K562 (cell line): ENCODE measurements at regions not wholly inside any gene's neighbourhood (a gene's known extent, or its start where the extent isn't known, plus 50 kb on each side); places are given as distances from the start of the nearest gene placed in this dataset.

Experiments
- ATAC-seq: fragments of 200-7000 bp; cut with Tn5 transposase; 3 replicates; pipeline ENCODE4 v1.9.1; 2020; ENCODE audit warnings: moderate library complexity
- BruUV-seq: library from RNA; stranded (reverse); fragments of 400-500 nt; replicated peaks from 2 replicates; lab custom pipeline; 2021; lab: Mats Ljungman, UMichigan
- CTCF ChIA-PET: fragments of 300-600 bp; formaldehyde crosslinking; extraction: SDS; loops from one replicate; lab custom pipeline; 2021; ENCODE audit warnings: low intra/inter-chr PET ratio; lab: Yijun Ruan, JAX
- POLR2A ChIA-PET: fragments of 300-600, 350-650 bp; sonication (Branson Sonifier 250); formaldehyde crosslinking; extraction: SDS; loops from one replicate; lab custom pipeline; 2021; ENCODE audit warnings: antibody characterized with exemption, inconsistent platforms; lab: Yijun Ruan, JAX
- DNase-seq, 4 experiments: peaks; one replicate each; pipeline versions ENCODE4 v3.0.0 to v3.0.0-alpha.2; 2011 to 2018; ENCODE audit warnings: low spot score in 3 of 4, mixed read lengths in 3 of 4; ENCODE audit errors: extremely low read depth in 1 of 4
- FAIRE-seq: peaks from 2 replicates; lab custom pipeline; 2011; peaks lifted over from hg19 to GRCh38; lab: Jason Lieb, UNC
- H2AFZ ChIP-seq: 2 replicates; pipeline ENCODE4 v1.6.0; 2011; ENCODE audit warnings: low read depth, low read length, control low read depth, inconsistent platforms
- H3K27ac ChIP-seq: fragments of 200-600 bp; 3 replicates; pipeline ENCODE4 v1.8.0; 2011; ENCODE audit warnings: low read depth, mild to moderate bottlenecking, control low read depth, inconsistent platforms, low read length, moderate library complexity, mixed read lengths; ENCODE audit errors: extremely low read depth
- H3K27me3 ChIP-seq, 2 experiments: fragments of 300-600 bp in 1 of 2; 2 replicates in 1 of 2; 3 replicates in 1 of 2; pipeline versions ENCODE4 v1.6.0 to v1.8.0; 2011; ENCODE audit warnings: inconsistent platforms in 2 of 2, low read length in 2 of 2, mild to moderate bottlenecking in 1 of 2, mixed read lengths in 1 of 2, moderate library complexity in 1 of 2; ENCODE audit not compliant: control insufficient read depth in 2 of 2, insufficient read depth in 2 of 2
- H3K36me3 ChIP-seq: fragments of 300-600 bp; 3 replicates; pipeline ENCODE4 v1.8.0; 2011; ENCODE audit warnings: mild to moderate bottlenecking, low read length, inconsistent platforms; ENCODE audit not compliant: control insufficient read depth, insufficient read depth
- H3K4me1 ChIP-seq, 2 experiments: fragments of 200-600 bp in 1 of 2; replicated peaks in 1 of 2; 2 replicates in 1 of 2; 3 replicates in 1 of 2; pipeline versions ENCODE4 v1.5.1 to v1.8.0; 2011; ENCODE audit warnings: inconsistent platforms in 2 of 2, low read length in 2 of 2, mild to moderate bottlenecking in 1 of 2, mixed read lengths in 1 of 2, moderate library complexity in 1 of 2; ENCODE audit not compliant: control insufficient read depth in 2 of 2, insufficient read depth in 2 of 2
- H3K4me2 ChIP-seq: 2 replicates; pipeline ENCODE4 v1.6.1; 2011; ENCODE audit warnings: low read length, control low read depth, inconsistent platforms, mixed read lengths; ENCODE audit not compliant: insufficient read depth
- H3K4me3 ChIP-seq: fragments of 200-600 bp; sonication (generic), shearing (Covaris generic); 2 replicates; pipeline ENCODE4 v1.5.1; 2016; ENCODE audit warnings: control low read depth, inconsistent platforms
- H3K79me2 ChIP-seq: fragments of 200-600 bp; 3 replicates; pipeline ENCODE4 v1.8.0; 2011; ENCODE audit warnings: low read length, inconsistent platforms; ENCODE audit not compliant: control insufficient read depth, insufficient read depth
- H3K9ac ChIP-seq, 2 experiments: 2 replicates each; pipeline versions ENCODE4 v1.6.0 to v1.6.1; 2011; ENCODE audit warnings: low read depth in 2 of 2, low read length in 2 of 2, control low read depth in 1 of 2, inconsistent platforms in 1 of 2, mild to moderate bottlenecking in 1 of 2, mixed read lengths in 1 of 2; ENCODE audit not compliant: insufficient read depth in 1 of 2
- H3K9me1 ChIP-seq: one replicate; pipeline ENCODE4 v1.6.0; 2011; ENCODE audit warnings: inconsistent platforms, mild to moderate bottlenecking, low read length, moderate library complexity; ENCODE audit not compliant: control insufficient read depth, insufficient read depth
- H3K9me3 ChIP-seq: replicated peaks from 2 replicates; pipeline ENCODE4 v1.5.1; 2011; ENCODE audit warnings: low read depth, low read length, inconsistent platforms; ENCODE audit not compliant: control insufficient read depth, insufficient read depth
- H4K20me1 ChIP-seq: replicated peaks from 2 replicates; pipeline ENCODE4 v1.6.1; 2011; ENCODE audit warnings: low read length, inconsistent platforms, mixed read lengths; ENCODE audit not compliant: control insufficient read depth, insufficient read depth
- RBBP5 ChIP-seq: fragments of 200-600 bp; sonication (generic); IDR thresholded peaks from 2 replicates; pipeline ENCODE4 v1.6.1; 2012; ENCODE audit warnings: borderline replicate concordance, mild to moderate bottlenecking, low read length, control low read depth, inconsistent platforms; ENCODE audit not compliant: insufficient read depth, poor library complexity, severe bottlenecking
- TFAM ChIP-seq: fragments of 250-450 bp; sonication (Bioruptor Pico); conservative IDR thresholded peaks from 2 replicates; pipeline ENCODE4 v1.5.0; 2021; ENCODE audit warnings: mild to moderate bottlenecking, moderate library complexity
- ZNF444 ChIP-seq: fragments of 250-450 bp; sonication (Bioruptor Pico); IDR thresholded peaks from 2 replicates; pipeline ENCODE4 v1.4.0; 2020; ENCODE audit warnings: mild to moderate bottlenecking, moderate library complexity
- WGBS: fragments of 100-300 bp; shearing (Covaris generic); methylation state at CpG from one replicate; pipeline ENCODE4 v1.1.6; 2016; ENCODE audit warnings: low coverage, mixed read lengths; ENCODE audit not compliant: insufficient coverage; ENCODE audit errors: missing lambda C conversion rate; 5-methylcytosine and 5-hydroxymethylcytosine counted together
- in situ Hi-C: fragments of 300-500 bp; cut with MboI; formaldehyde crosslinking; loops from 4 replicates; pipeline ENCODE4 v1.15.0; 2018; ENCODE audit warnings: inconsistent platforms, mixed read lengths
- intact Hi-C: fragments of 100-400 bp; cut with micrococcal nuclease; formaldehyde crosslinking; loops from 2 replicates; pipeline ENCODE4 v1.14.2; 2022

DNA sequence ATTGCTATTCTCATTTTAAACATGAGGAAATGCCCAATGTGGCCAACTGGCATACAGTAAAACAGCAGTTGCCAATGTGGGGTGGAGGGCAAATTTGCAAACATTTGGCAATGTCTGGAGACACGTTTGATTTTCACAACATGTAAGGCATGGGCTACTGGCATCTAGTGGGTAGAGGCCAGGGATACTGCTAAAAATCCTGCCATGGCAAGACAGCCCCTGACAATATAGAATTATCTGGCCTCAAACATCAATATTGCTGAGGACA is 168.6 kb downstream of the KCNE4 start:
- no peaks in the 10 kb centered on the region for H3K36me3 ChIP-seq
- TF ChIP-seq TFAM (CRISPR knock-in tag) (no peak), ZNF444 (CRISPR knock-in tag) (no peak)
- ChIA-PET POLR2A (no interaction called here), CTCF (no interaction called here)
- BruUV-seq, result no TSS peak
- no peak overlapping the region for H2AFZ ChIP-seq
- H3K9me1 ChIP-seq, result no peaks in the 10 kb centered on the region
- DNase-seq, result no peak
- H3K9me3 ChIP-seq, result no peaks in the 10 kb centered on the region
- H4K20me1 ChIP-seq, result no peaks in the 10 kb centered on the region
- H3K27ac ChIP-seq, result no peak overlapping the region
- in situ Hi-C loops, result no loop called here
- ATAC-seq, result no peak
- no peaks in the 10 kb centered on the region for H3K4me1 ChIP-seq
- no peak overlapping the region for H3K4me2 ChIP-seq
- WGBS, result 0% methylated on average over 1 of the region's 1 CpG
- H3K4me3 ChIP-seq, result no peak overlapping the region
- no peak for FAIRE-seq
- intact Hi-C loops, result no loop called here
- no peaks in the 10 kb centered on the region for H3K27me3 ChIP-seq
- no peaks in the 10 kb centered on the region for H3K79me2 ChIP-seq
- H3K9ac ChIP-seq, result no peak overlapping the region

DNA sequence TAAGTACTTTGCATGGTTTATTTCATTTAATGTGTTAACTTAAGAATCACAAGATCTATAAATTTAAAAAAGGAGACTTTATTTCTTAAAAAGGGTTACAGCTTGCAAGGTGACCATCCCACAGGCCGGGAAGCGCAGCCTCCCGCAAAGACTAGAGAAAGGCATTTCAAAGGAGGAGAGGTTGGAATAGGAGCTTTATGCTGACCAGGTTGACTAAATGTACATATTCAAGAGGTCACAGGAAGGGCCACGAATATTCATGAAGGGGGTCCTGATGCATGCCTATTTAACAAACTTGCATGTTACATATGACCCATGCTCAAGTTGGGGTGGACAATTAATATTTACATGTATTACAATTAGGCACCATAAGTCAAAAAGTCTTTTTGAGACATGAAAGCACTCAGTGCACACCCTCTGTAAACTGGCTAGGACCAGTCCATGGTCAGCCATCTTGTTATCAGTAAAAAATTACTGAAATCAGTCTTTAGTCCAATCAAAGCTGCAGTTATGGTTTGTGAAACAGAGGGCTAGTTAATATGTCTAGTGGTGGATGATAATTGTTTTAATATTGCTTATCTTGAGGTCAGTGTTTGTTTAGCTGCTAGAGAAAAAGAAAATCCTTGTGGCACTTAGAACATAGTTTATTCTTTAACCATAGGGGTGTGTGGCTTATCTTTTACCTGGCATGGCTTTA is 169.3 kb downstream of the KCNE4 start:
- Histone ChIP-seq H4K20me1 (no peaks in the 10 kb centered on the region), H3K79me2 (no peaks in the 10 kb centered on the region), H3K4me1 (no peaks in the 10 kb centered on the region), H3K9ac (no peak overlapping the region), H2AFZ (no peak overlapping the region), H3K27ac (no peak overlapping the region), H3K4me2 (no peak overlapping the region), H3K9me3 (no peaks in the 10 kb centered on the region), H3K27me3 (no peaks in the 10 kb centered on the region), H3K36me3 (no peaks in the 10 kb centered on the region), H3K9me1 (no peaks in the 10 kb centered on the region), H3K4me3 (no peak overlapping the region)
- 0% methylated on average over 4 of the region's 4 CpGs for WGBS
- DNase-seq (no peak), ATAC-seq (no peak), FAIRE-seq (no peak)
- in situ Hi-C loops (no loop called here), intact Hi-C loops (no loop called here)
- BruUV-seq, result no TSS peak
- TF ChIP-seq RBBP5, result no peak
- CTCF ChIA-PET, result no interaction called here
- POLR2A ChIA-PET, result no interaction called here
